Psoas muscle (tissue), 7 donors: ENCODE measurements at regions not wholly inside any gene's neighbourhood (a gene's known extent, or its start where the extent isn't known, plus 50 kb on each side); places are given as distances from the start of the nearest gene placed in this dataset.

Experiments used
- ATAC-seq, 4 donors: fragments of 200-7000 bp; cut with Tn5 transposase; one replicate each; pipeline ENCODE4 v1.9.1; 2020; ENCODE audit warnings: moderate library complexity in 3 of 4, mild to moderate bottlenecking in 2 of 4
- DNase-seq, 2 donors: peaks; one replicate each; pipeline ENCODE4 v3.0.0-alpha.2; 2020
- H3K27ac ChIP-seq: fragments of 200-600 bp; one replicate; pipeline ENCODE4 v1.8.0; 2022
- H3K27me3 ChIP-seq, 3 donors: fragments of 200-600 bp in 1 of 3; one replicate each; pipeline versions ENCODE4 v1.6.1 to v1.8.0; 2013 to 2022; ENCODE audit warnings: low read length in 2 of 3, mild to moderate bottlenecking in 2 of 3, moderate library complexity in 1 of 3; ENCODE audit not compliant: insufficient read depth in 3 of 3
- H3K36me3 ChIP-seq, 2 donors: fragments of 200-600 bp in 1 of 2; one replicate each; pipeline versions ENCODE4 v1.6.1 to v1.8.0; 2013 to 2022; ENCODE audit warnings: low read depth in 1 of 2, mild to moderate bottlenecking in 1 of 2, moderate library complexity in 1 of 2; ENCODE audit not compliant: insufficient read depth in 1 of 2
- H3K4me1 ChIP-seq: fragments of 200-600 bp; one replicate; pipeline ENCODE4 v1.8.0; 2022
- H3K4me3 ChIP-seq: fragments of 200-600 bp; one replicate; pipeline ENCODE4 v1.8.0; 2022; ENCODE audit warnings: mild to moderate bottlenecking
- H3K9me3 ChIP-seq: fragments of 200-600 bp; one replicate; pipeline ENCODE4 v1.8.0; 2022
- WGBS, 3 donors: extraction: QIAGEN DNeasy Blood & Tissue Kit; methylation state at CpG; one replicate each; pipeline versions ENCODE4 v1.1.6 to v1.1.7; 2013; 5-methylcytosine and 5-hydroxymethylcytosine counted together
- intact Hi-C, 2 donors: fragments of 100-400 bp; cut with DNase I; formaldehyde crosslinking; loops; one replicate each; pipeline versions ENCODE4 v1.11.0 to v1.14.2; 2022
- TF ChIP-seq, protein P1 (sequence below): fragments of 200-600 bp; IDR thresholded peaks from one replicate; pipeline ENCODE4 v1.8.0; 2022; ENCODE audit warnings: antibody characterized with exemption
- donor health status: healthy with polysubstance abuse.
- donor health status: DM: no; HTN: no; CAD: no; lungs with moderate emphysema.
- donor health status: Bipolar disorder and iron deficiency.
- donor health status: healthy.
- donor health status: DM: yes; HTN: yes; CAD: no.
- donor health status: DM: no; HTN: no; CAD: no.
- donor health status: DM: yes; HTN: yes; CAD: no.

GRCh38 chr5:40034441-40034840 is 609.7 kb upstream of the DAB2 start:
- WGBS, 3 donors, result 94 to 96% (median 94%) methylated on average over 2 of the region's 2 CpGs
- Histone ChIP-seq H3K4me3 (no peak overlapping the region), H3K4me1 (no peaks in the 10 kb centered on the region), H3K9me3 (no peaks in the 10 kb centered on the region), H3K27me3 (no peaks in the 10 kb centered on the region), H3K27ac (no peak overlapping the region), H3K36me3 (no peaks in the 10 kb centered on the region)
- TF ChIP-seq, protein P1, sequence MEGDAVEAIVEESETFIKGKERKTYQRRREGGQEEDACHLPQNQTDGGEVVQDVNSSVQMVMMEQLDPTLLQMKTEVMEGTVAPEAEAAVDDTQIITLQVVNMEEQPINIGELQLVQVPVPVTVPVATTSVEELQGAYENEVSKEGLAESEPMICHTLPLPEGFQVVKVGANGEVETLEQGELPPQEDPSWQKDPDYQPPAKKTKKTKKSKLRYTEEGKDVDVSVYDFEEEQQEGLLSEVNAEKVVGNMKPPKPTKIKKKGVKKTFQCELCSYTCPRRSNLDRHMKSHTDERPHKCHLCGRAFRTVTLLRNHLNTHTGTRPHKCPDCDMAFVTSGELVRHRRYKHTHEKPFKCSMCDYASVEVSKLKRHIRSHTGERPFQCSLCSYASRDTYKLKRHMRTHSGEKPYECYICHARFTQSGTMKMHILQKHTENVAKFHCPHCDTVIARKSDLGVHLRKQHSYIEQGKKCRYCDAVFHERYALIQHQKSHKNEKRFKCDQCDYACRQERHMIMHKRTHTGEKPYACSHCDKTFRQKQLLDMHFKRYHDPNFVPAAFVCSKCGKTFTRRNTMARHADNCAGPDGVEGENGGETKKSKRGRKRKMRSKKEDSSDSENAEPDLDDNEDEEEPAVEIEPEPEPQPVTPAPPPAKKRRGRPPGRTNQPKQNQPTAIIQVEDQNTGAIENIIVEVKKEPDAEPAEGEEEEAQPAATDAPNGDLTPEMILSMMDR, result no peak
- DNase-seq (no peak), ATAC-seq (no peak)
- intact Hi-C loops, result no loop called here

DNA sequence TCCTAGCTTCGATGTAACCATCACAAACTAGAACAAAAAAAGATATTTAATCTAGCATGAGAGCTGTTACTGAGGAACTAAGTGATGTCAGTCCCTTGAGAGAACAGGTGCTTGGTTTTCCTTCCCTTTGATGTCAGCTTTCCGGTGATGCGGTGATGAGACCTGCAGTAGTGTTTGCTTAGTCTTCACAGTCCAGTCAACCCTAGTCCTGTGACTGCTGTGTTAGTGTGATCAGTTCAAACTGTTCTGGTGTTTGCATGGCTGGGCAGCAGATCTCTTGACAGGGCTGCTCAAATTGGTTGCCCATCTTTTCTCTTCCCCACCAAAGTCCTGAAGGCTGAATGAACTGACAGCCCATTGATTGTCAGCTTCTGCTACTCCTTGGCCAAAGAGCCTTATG is 608.6 kb upstream of the DAB2 start:
- ATAC-seq, result peak in 1 of 4 donors; percentile 19
- no peak overlapping the region for H3K27ac ChIP-seq
- WGBS, 3 donors, result 16 to 28% (median 24%) methylated on average over 3 of the region's 3 CpGs
- no peaks in the 10 kb centered on the region for H3K36me3 ChIP-seq
- TF ChIP-seq, protein P1, result no peak
- H3K27me3 ChIP-seq, result no peaks in the 10 kb centered on the region
- intact Hi-C loops, result no loop called here
- H3K4me3 ChIP-seq, result no peak overlapping the region
- H3K9me3 ChIP-seq, result no peaks in the 10 kb centered on the region
- no peak for DNase-seq
- H3K4me1 ChIP-seq, result no peaks in the 10 kb centered on the region

GRCh38 chr5:40033009-40033408 is 608.2 kb upstream of the DAB2 start:
- H3K4me1 ChIP-seq, result no peaks in the 10 kb centered on the region
- no peaks in the 10 kb centered on the region for H3K27me3 ChIP-seq
- DNase-seq, result no peak
- H3K36me3 ChIP-seq, result no peaks in the 10 kb centered on the region
- intact Hi-C loops, result no loop called here
- 80 to 88% (median 82%) methylated on average over 1 of the region's 1 CpG for WGBS, 3 donors
- H3K27ac ChIP-seq, result no peak overlapping the region
- no peaks in the 10 kb centered on the region for H3K9me3 ChIP-seq
- TF ChIP-seq, protein P1, result no peak
- ATAC-seq, result no peak
- H3K4me3 ChIP-seq, result no peak overlapping the region

GRCh38 chr5:40030661-40031060 is 605.9 kb upstream of the DAB2 start:
- H3K27ac ChIP-seq, result no peak overlapping the region
- intact Hi-C loops, result no loop called here
- ATAC-seq, result no peak

More at GRCh38 chr5:40030661-40031060, 605.9 kb upstream of the DAB2 start:
- TF ChIP-seq, protein P1, result no peak
- no peak for DNase-seq
- H3K4me1 ChIP-seq, result no peaks in the 10 kb centered on the region
- H3K36me3 ChIP-seq, result no peaks in the 10 kb centered on the region
- H3K4me3 ChIP-seq, result no peak overlapping the region
- no peaks in the 10 kb centered on the region for H3K27me3 ChIP-seq
- no peaks in the 10 kb centered on the region for H3K9me3 ChIP-seq
- WGBS, 3 donors, result 43 to 61% (median 56%) methylated on average over 2 of the region's 2 CpGs
